IPS-15b (cell line): ENCODE measurements at regions not wholly inside any gene's neighbourhood (a gene's known extent, or its start where the extent isn't known, plus 50 kb on each side); places are given as distances from the start of the nearest gene placed in this dataset.

Experiments used
- H3K27me3 ChIP-seq: one replicate; pipeline ENCODE4 v1.6.1; 2013; ENCODE audit warnings: low read length; ENCODE audit not compliant: control insufficient read depth, insufficient read depth
- H3K36me3 ChIP-seq: one replicate; pipeline ENCODE4 v1.6.1; 2013; ENCODE audit warnings: low read length; ENCODE audit not compliant: control insufficient read depth, insufficient read depth
- H3K4me1 ChIP-seq: one replicate; pipeline ENCODE4 v1.6.1; 2013; ENCODE audit warnings: mild to moderate bottlenecking, low read length; ENCODE audit not compliant: control insufficient read depth, insufficient read depth
- H3K4me3 ChIP-seq: one replicate; pipeline ENCODE4 v1.5.1; 2013; ENCODE audit warnings: low read depth, low read length
- H3K9ac ChIP-seq: one replicate; pipeline ENCODE4 v1.6.1; 2013; ENCODE audit warnings: low read depth, mild to moderate bottlenecking, low read length
- H3K9me3 ChIP-seq: one replicate; pipeline ENCODE4 v1.6.1; 2013; ENCODE audit warnings: mild to moderate bottlenecking, low read length; ENCODE audit not compliant: control insufficient read depth, insufficient read depth

GRCh38 chr11:11149671-11150459, 203.2 kb downstream of the CSNK2A3 start:
- no peak overlapping the region for H3K4me3 ChIP-seq
- no peak overlapping the region for H3K9ac ChIP-seq
- H3K4me1 ChIP-seq = no peaks in the 10 kb centered on the region
- no peaks in the 10 kb centered on the region for H3K36me3 ChIP-seq
- no peaks in the 10 kb centered on the region for H3K9me3 ChIP-seq
- no peaks in the 10 kb centered on the region for H3K27me3 ChIP-seq

DNA sequence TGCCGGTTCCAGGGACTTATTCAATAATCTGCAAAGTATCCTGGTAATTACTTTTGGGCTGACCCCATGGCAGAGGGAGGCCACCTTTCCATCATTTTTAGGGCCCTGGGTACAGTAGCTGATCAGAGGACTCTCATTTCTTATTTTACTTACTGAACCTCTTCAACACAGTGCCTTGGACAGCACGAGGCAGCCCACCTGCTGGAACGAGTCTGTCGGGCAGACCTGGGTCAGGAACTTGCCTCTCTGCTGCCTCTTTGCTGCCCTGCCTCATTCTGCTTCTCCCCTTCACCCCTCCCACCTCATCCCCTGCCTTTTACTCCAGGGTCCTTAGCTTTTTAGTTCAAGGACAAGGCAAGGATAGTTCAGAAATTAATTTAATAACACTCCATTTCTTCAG, 204.5 kb downstream of the CSNK2A3 start:
- no peaks in the 10 kb centered on the region for H3K4me1 ChIP-seq
- no peaks in the 10 kb centered on the region for H3K9me3 ChIP-seq
- no peak overlapping the region for H3K9ac ChIP-seq
- no peaks in the 10 kb centered on the region for H3K36me3 ChIP-seq
- no peaks in the 10 kb centered on the region for H3K27me3 ChIP-seq
- no peak overlapping the region for H3K4me3 ChIP-seq

DNA sequence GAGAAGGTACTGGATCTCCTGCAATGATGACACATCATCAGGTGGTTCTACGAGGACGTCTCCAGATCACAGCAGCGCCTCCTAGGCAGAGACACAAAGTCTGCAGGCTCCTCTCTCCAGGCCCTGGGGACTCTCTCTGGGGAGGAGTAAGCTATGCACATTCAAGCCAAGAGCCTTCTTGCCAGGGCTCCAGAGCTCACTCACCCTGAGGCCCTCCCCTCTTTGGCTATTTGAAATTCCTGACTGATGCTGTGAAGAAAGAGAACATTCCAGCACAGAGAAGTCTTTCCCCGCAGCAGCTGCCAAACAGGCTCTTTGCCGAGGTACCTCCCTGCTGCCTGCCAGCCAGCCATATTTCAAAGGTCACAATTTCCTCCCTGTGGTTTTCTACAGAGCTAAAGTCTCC, 204.9 kb downstream of the CSNK2A3 start:
- H3K4me1 ChIP-seq = no peaks in the 10 kb centered on the region
- no peaks in the 10 kb centered on the region for H3K9me3 ChIP-seq
- no peaks in the 10 kb centered on the region for H3K27me3 ChIP-seq
- no peak overlapping the region for H3K4me3 ChIP-seq
- no peak overlapping the region for H3K9ac ChIP-seq
- no peaks in the 10 kb centered on the region for H3K36me3 ChIP-seq

DNA sequence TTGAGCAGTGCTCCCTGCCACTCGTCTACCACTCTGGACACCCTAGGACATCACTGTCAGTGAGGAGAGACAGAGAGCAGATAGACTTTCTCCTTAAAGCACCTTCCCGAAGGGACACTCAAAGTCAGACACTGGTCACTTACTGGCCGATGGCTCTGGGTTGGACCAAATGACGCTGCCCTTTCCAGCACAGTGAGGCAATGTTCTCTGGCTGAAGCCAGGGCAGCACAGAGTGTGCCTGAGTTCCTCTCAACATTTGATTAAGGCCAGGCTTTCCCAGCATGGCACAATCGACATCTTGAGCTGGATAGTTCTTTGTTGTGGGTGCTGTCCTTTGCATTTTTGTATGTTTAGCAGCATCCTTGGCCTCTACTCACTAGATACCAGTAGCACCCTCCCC, 206.2 kb downstream of the CSNK2A3 start:
- no peaks in the 10 kb centered on the region for H3K27me3 ChIP-seq
- no peak overlapping the region for H3K9ac ChIP-seq
- no peaks in the 10 kb centered on the region for H3K36me3 ChIP-seq
- no peak overlapping the region for H3K4me3 ChIP-seq
- no peaks in the 10 kb centered on the region for H3K9me3 ChIP-seq
- H3K4me1 ChIP-seq = no peaks in the 10 kb centered on the region

DNA sequence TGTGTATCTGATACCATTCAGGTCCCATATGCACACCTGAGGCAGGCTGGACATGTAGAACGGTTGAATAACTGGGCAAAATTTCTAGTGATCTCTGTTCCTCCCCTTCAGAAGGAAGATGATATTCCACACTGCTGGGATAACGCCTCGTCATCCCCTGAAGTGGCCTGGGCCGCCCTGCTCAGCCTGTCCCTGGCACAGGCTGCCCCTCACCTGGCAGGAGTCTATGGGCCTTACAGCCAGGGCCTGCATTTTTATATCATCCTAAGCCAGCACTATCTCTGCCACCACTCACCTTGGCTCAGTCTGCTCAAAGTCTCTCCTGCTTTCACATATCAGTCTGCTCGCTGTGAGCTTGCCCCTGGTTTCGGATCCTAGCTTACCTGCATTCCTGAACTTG, 209.2 kb downstream of the CSNK2A3 start:
- no peaks in the 10 kb centered on the region for H3K27me3 ChIP-seq
- no peak overlapping the region for H3K4me3 ChIP-seq
- no peaks in the 10 kb centered on the region for H3K36me3 ChIP-seq
- H3K9me3 ChIP-seq = no peaks in the 10 kb centered on the region
- no peak overlapping the region for H3K9ac ChIP-seq
- no peaks in the 10 kb centered on the region for H3K4me1 ChIP-seq

DNA sequence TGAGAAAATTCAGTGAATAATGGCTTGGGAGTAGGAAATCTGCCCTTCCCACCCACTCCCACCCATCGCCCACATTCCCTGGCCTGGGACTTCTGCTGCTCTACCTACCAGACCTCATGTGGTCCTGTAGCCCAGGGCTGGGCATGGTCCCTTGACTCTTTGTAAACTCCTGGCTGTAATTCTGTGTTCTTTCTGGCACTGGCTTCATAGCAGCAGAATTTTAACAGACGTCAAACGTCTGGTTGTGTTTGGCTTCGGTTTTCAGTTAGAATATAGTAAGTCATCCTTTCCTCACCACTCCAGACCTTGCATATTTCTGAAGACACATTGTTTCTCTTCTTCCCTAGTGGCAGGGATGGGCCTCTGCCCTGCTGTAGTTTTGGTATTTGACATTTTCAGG, 210.6 kb downstream of the CSNK2A3 start:
- H3K9me3 ChIP-seq = no peaks in the 10 kb centered on the region
- no peaks in the 10 kb centered on the region for H3K27me3 ChIP-seq
- H3K36me3 ChIP-seq = no peaks in the 10 kb centered on the region
- H3K4me1 ChIP-seq = no peaks in the 10 kb centered on the region
- no peak overlapping the region for H3K9ac ChIP-seq
- H3K4me3 ChIP-seq = no peak overlapping the region

GRCh38 chr11:11141065-11141464, 212.0 kb downstream of the CSNK2A3 start:
- Histone ChIP-seq H3K36me3 (no peaks in the 10 kb centered on the region), H3K9ac (no peak overlapping the region), H3K9me3 (no peaks in the 10 kb centered on the region), H3K4me1 (no peaks in the 10 kb centered on the region), H3K27me3 (no peaks in the 10 kb centered on the region), H3K4me3 (no peak overlapping the region)

- Histone ChIP-seq H3K27me3 (no peaks in the 10 kb centered on the region), H3K4me3 (no peak overlapping the region), H3K36me3 (no peaks in the 10 kb centered on the region), H3K9ac (no peak overlapping the region), H3K4me1 (no peaks in the 10 kb centered on the region), H3K9me3 (no peaks in the 10 kb centered on the region)
Measured at GRCh38 chr11:11140510-11140909, 212.5 kb downstream of the CSNK2A3 start.

GRCh38 chr11:11137339-11137738, 215.7 kb downstream of the CSNK2A3 start:
- Histone ChIP-seq H3K9me3 (no peaks in the 10 kb centered on the region), H3K4me3 (no peak overlapping the region), H3K27me3 (no peaks in the 10 kb centered on the region), H3K9ac (no peak overlapping the region), H3K4me1 (no peaks in the 10 kb centered on the region), H3K36me3 (no peaks in the 10 kb centered on the region)

- Histone ChIP-seq H3K9ac (no peak overlapping the region), H3K4me3 (no peak overlapping the region), H3K9me3 (no peaks in the 10 kb centered on the region), H3K4me1 (no peaks in the 10 kb centered on the region), H3K27me3 (no peaks in the 10 kb centered on the region), H3K36me3 (no peaks in the 10 kb centered on the region)
Measured at GRCh38 chr11:11135820-11136476, 217.1 kb downstream of the CSNK2A3 start.

- Histone ChIP-seq H3K9me3 (no peaks in the 10 kb centered on the region), H3K27me3 (no peaks in the 10 kb centered on the region), H3K9ac (no peak overlapping the region), H3K4me3 (no peak overlapping the region), H3K36me3 (no peaks in the 10 kb centered on the region), H3K4me1 (no peaks in the 10 kb centered on the region)
Measured at GRCh38 chr11:11129118-11129517, 223.9 kb downstream of the CSNK2A3 start.

- no peak overlapping the region for H3K9ac ChIP-seq
- no peak overlapping the region for H3K4me3 ChIP-seq
- no peaks in the 10 kb centered on the region for H3K36me3 ChIP-seq
- no peaks in the 10 kb centered on the region for H3K9me3 ChIP-seq
- H3K27me3 ChIP-seq = no peaks in the 10 kb centered on the region
- H3K4me1 ChIP-seq = no peaks in the 10 kb centered on the region
Measured at GRCh38 chr11:11125618-11126017, 227.4 kb downstream of the CSNK2A3 start.
